ENCODE measurements at regions not wholly inside any gene's neighbourhood (a gene's known extent, or its start where the extent isn't known, plus 50 kb on each side); places are given as distances from the start of the nearest gene placed in this dataset.

DNA sequence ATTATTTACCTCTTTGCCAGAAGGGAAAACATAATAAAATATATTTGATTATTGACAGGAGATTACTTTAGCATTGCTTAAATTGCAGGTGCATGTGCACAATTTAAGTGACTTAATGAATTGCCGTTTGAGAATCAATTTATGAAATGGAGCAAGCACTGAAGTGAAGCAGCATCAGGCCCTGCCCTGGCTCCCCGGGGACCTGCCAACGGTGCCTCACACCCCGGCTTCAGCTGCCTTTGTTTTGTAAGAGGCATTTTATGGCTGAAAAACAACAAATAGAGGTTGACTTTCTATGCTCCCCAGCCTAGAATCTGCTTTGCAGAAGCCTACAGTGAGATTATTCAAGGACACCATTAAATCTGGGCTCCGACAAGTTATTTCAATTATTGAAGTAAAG, 359.1 kb upstream of the IRX4 start:
- H3K9me3 Mint-ChIP-seq, result peaks cover 3 to 15% (median 5%) of the 10 kb centered on the region in 7 donors
- H3K36me3 Mint-ChIP-seq, result no peaks in the 10 kb centered on the region
- H3K27me3 Mint-ChIP-seq, result no peaks in the 10 kb centered on the region
- no peak for DNase-seq
- H3K27ac Mint-ChIP-seq, result no peak overlapping the region
- H3K4me1 Mint-ChIP-seq, result no peaks in the 10 kb centered on the region
- no peak for ATAC-seq (ENCODE audit: low read depth in 2 of 2)
- H3K4me3 Mint-ChIP-seq, result no peak overlapping the region

DNA sequence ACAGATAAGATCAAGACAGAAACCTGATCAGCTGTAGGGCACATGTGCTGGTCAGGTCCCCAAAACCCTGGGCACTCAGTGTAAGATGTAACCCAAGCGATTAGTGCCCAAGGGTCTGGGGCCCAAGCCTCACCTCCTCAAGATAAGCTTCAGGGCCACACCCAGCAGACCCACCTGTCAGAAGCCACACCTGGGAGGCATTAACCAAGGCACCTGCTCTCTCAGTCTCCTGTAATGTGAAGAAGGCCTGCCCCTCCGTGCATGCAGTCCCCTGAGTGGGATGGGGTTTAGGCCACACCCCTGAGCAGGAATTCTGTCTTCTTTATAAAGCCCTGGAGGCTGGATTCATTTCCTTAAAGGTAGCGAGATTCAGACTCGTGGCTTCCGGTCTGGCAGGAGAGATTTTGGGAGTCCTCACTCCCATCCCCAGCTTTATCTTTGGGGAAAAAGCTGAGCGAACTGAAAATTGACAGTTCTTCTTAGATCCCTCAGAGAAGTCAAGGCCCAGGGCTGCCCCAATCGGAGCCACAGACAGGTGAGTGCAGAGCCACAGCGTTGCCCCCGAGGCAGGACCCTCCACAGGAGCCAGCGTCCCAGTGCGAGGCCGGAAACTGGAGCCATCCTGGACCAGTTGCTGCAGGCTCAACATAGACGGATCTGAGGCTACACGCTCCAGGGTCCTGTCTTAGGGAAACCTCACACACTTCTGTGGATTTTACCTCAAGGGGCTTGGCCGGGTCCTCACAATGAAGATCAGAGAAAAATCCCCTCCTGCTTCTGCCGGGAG, 357.6 kb upstream of the IRX4 start:
- DNase-seq (no peak), ATAC-seq (ENCODE audit: low read depth in 2 of 2) (no peak)
- H3K27ac Mint-ChIP-seq, result no peak overlapping the region
- H3K9me3 Mint-ChIP-seq, result peaks cover 3 to 25% (median 9%) of the 10 kb centered on the region in 7 donors
- H3K4me1 Mint-ChIP-seq, result no peaks in the 10 kb centered on the region
- H3K36me3 Mint-ChIP-seq, result no peaks in the 10 kb centered on the region
- H3K4me3 Mint-ChIP-seq, result no peak overlapping the region
- H3K27me3 Mint-ChIP-seq, result no peaks in the 10 kb centered on the region

DNA sequence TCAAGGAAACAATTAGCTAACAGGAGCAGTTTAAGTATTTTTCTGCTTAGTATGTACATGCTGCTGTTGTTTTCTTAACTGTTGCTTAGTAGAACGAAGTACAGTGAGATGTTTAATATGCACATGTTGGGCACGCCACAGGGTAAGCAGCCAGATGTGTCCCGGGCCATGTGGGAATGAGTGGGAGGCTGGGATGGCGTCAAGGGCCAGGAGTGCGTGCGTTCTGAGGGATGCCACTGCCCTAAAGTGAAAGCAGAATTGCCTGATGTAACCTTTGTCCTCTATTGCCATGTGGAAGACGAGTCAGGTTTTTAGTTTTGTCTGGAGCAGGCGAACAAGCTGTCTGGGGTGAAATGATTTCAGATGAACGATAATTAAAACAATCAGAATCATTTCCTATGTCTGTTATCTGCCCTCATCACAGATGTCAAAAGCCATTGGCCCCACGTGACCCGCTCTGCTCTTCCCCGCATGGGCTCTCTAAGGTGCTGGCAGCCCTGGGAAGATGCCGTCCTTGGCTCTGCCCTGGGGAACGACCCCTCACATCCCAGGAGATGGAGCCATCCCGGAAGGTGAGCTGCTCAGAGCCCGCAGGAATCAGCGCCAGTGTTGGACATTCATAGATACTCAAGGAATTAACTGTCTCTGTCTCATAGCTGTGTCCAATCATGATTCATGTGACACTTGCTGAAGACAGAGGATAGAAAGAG, 356.6 kb upstream of the IRX4 start:
- ATAC-seq (ENCODE audit: low read depth in 2 of 2) (no peak), DNase-seq (no peak)
- H3K9me3 Mint-ChIP-seq, result peaks cover 3 to 34% (median 16%) of the 10 kb centered on the region in 7 donors
- H3K4me1 Mint-ChIP-seq, result no peaks in the 10 kb centered on the region
- H3K27ac Mint-ChIP-seq, result peak overlapping the region in 1 of 6 donors; percentile 6
- H3K4me3 Mint-ChIP-seq, result no peak overlapping the region
- no peaks in the 10 kb centered on the region for H3K27me3 Mint-ChIP-seq
- H3K36me3 Mint-ChIP-seq, result peaks cover 0 to 6% of the 10 kb centered on the region in 2 donors

DNA sequence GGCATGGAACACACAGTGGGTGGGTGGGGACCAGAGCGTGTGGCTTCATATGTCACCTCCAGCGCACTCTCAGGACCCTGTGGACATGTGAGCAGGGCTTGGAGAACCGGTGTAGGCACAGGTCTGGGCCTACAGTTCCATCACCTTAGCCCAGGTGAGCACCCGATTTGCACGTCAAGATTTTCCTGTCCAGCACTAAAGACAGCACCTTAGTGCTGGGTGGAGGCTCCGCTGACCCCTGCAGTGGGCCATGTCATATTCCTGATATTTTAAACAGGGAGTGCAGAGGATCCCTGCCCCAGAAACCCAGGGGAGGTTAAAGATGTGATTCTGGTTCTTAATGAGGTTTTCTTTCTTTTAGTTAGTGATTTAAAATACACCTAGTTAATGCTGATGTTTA, 356.0 kb upstream of the IRX4 start:
- H3K27ac Mint-ChIP-seq, result no peak overlapping the region
- no peaks in the 10 kb centered on the region for H3K4me1 Mint-ChIP-seq
- H3K9me3 Mint-ChIP-seq, result peaks cover 3 to 41% (median 19%) of the 10 kb centered on the region in 7 donors
- no peak for ATAC-seq (ENCODE audit: low read depth in 2 of 2)
- no peak overlapping the region for H3K4me3 Mint-ChIP-seq
- H3K27me3 Mint-ChIP-seq, result no peaks in the 10 kb centered on the region
- DNase-seq, result no peak
- peaks cover 0 to 6% of the 10 kb centered on the region in 2 donors for H3K36me3 Mint-ChIP-seq

DNA sequence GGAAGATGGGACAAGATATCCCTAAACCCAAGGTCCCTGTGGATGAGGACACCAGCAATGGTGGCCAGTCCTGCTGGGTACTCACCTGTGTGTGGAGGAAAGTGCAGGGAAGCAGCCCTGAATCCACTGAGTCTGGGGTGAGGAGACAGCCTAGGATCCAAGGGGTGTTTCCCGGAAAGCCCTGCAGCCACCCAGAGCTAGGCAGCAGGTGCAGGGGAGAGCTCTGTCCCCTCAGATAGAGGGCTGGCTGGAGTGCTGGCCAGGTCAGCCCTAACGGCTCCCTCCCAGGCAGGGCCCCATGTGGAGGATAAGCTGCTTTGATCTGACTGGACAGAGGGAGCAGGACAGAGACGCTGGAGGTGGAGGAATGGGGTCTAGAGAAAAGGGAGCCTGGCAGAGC, 344.7 kb upstream of the IRX4 start:
- Mint-ChIP-seq H3K4me3 (no peak overlapping the region), H3K27ac (peak overlapping the region in 1 of 6 donors; percentile 78), H3K4me1 (no peaks in the 10 kb centered on the region), H3K9me3 (peaks cover 0 to 4% (median 0%) of the 10 kb centered on the region in 7 donors), H3K36me3 (no peaks in the 10 kb centered on the region), H3K27me3 (no peaks in the 10 kb centered on the region)
- no peak for ATAC-seq (ENCODE audit: low read depth in 2 of 2)
- no peak for DNase-seq

DNA sequence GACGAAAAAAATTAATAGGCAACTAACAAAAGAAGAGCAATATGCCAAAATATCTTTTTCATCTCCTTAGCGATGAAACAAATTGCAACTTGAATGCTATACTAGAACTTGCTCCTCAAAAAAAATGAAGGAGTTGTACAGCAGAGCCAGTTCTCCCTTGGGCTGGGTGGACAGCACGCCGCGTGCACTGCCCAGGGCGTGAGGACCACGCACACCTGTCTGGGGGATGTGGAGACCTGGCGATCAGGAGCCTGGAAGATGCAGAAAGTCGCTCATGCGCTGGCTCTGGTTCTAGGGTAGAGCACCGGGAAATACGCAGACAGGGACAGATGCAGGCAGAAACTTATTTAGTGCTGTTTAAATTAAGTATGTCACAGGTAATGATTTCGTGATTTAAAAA, 342.0 kb upstream of the IRX4 start:
- no peak for DNase-seq
- Mint-ChIP-seq H3K4me1 (no peaks in the 10 kb centered on the region), H3K27me3 (no peaks in the 10 kb centered on the region), H3K27ac (no peak overlapping the region), H3K9me3 (peaks cover 0 to 4% (median 1%) of the 10 kb centered on the region in 7 donors), H3K4me3 (no peak overlapping the region), H3K36me3 (no peaks in the 10 kb centered on the region)
- no peak for ATAC-seq (ENCODE audit: low read depth in 2 of 2)

DNA sequence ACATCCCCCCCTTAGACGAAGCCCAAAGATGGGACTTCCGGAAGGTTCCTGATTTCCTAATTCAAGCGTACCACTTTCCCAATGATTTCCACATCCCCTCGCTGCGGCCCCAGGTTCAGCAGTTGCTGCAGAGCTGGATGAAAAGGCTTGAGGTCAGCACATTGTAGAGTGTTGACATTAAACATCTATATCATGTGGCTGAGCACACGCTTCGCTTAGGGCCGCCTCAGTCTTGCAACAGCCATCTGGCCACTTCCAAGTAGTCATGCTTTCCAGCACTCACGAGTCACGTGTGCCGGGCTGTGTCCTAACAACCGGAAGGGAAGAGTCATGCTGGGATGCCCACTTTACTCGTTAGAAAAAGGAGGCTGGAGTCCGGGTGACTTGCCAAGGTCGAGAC, 340.6 kb upstream of the IRX4 start:
- Mint-ChIP-seq H3K27me3 (no peaks in the 10 kb centered on the region), H3K9me3 (peaks cover 0 to 11% (median 2%) of the 10 kb centered on the region in 7 donors), H3K36me3 (no peaks in the 10 kb centered on the region), H3K27ac (no peak overlapping the region), H3K4me1 (no peaks in the 10 kb centered on the region), H3K4me3 (no peak overlapping the region)
- DNase-seq (no peak), ATAC-seq (ENCODE audit: low read depth in 2 of 2) (no peak)

DNA sequence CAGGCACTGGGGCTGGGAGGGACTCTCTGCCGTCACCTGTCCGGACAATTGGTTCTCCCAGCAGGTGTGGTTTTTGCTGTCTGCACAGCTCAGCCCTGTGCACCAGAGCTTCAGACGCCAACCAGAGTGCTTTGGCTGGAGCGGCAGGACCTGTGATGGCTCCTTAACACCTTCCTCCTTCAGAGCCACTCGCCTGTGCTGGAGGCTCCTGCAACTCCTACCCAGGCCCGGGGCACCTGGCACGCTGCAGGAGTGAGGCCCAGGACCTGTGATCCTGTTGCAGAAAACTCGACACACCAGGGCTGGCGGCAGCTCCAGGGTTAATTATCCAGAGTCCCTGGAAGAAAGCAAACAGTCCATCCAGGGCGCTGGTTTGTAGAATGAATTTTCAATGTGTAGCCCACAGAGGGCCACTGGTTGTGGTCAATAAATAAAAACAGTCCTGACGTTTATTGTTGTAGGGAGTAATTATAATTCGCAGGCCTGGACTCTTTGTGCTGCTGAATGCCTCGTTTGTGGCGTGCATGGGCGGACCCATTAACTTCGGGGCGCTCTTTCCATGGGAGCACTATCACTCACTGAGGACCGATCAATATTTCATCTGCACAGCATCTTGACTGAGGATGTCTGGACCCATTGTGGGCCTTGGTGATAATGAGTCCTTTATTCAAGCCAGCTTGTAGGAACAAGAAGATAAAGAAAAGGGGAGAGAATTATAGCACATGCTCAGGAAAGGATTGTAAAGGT, 339.7 kb upstream of the IRX4 start:
- no peaks in the 10 kb centered on the region for H3K36me3 Mint-ChIP-seq
- H3K4me1 Mint-ChIP-seq, result no peaks in the 10 kb centered on the region
- no peaks in the 10 kb centered on the region for H3K27me3 Mint-ChIP-seq
- no peak for ATAC-seq (ENCODE audit: low read depth in 2 of 2)
- H3K9me3 Mint-ChIP-seq, result peaks cover 0 to 11% (median 2%) of the 10 kb centered on the region in 7 donors
- H3K27ac Mint-ChIP-seq, result no peak overlapping the region
- DNase-seq, result no peak
- H3K4me3 Mint-ChIP-seq, result no peak overlapping the region

DNA sequence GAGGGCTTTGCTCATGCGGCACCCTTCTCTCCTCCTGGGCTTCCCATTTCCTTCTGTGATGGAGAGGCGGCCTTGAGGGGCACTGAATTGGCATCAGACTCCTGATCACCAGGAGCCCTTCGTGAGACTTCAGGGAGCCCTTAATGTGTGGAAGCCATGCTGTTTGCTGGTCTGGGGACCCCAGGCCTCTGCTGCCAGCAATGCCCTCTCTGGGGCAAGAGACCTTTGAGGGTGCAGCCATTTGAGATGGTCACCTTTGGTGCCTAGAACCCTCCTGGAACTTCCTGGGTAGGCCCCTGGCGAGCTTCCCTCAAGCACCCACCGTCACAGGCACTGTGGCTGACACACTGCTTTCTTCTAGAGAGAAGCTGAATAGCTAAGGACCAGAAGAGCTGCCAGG, 338.7 kb upstream of the IRX4 start:
- Mint-ChIP-seq H3K36me3 (no peaks in the 10 kb centered on the region), H3K27ac (no peak overlapping the region), H3K4me1 (no peaks in the 10 kb centered on the region), H3K27me3 (no peaks in the 10 kb centered on the region), H3K9me3 (peaks cover 0 to 11% (median 2%) of the 10 kb centered on the region in 7 donors), H3K4me3 (no peak overlapping the region)
- DNase-seq (no peak), ATAC-seq (ENCODE audit: low read depth in 2 of 2) (no peak)

DNA sequence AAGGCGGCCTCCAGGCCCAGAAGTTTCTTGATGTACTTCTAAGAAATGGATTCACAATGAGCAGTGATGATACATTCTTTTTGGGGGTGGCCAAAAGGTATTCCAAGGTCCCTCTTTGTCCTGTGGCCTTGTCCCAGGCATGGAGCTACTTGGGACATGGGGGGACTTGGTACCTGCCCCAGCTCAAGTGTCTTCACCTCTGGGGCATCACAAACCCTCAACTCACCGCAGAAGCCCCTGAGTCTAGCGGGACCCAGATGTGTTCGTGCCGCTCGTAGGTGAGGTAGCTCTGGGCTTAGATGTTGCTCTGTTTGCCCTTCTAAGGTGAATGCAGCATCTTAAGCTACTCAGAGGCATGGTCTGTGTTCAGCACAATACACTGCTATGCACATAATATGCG, 338.0 kb upstream of the IRX4 start:
- ATAC-seq (ENCODE audit: low read depth in 2 of 2) (no peak), DNase-seq (no peak)
- Mint-ChIP-seq H3K9me3 (peaks cover 0 to 11% (median 2%) of the 10 kb centered on the region in 7 donors), H3K27ac (no peak overlapping the region), H3K4me3 (no peak overlapping the region), H3K36me3 (no peaks in the 10 kb centered on the region), H3K4me1 (no peaks in the 10 kb centered on the region), H3K27me3 (no peaks in the 10 kb centered on the region)

DNA sequence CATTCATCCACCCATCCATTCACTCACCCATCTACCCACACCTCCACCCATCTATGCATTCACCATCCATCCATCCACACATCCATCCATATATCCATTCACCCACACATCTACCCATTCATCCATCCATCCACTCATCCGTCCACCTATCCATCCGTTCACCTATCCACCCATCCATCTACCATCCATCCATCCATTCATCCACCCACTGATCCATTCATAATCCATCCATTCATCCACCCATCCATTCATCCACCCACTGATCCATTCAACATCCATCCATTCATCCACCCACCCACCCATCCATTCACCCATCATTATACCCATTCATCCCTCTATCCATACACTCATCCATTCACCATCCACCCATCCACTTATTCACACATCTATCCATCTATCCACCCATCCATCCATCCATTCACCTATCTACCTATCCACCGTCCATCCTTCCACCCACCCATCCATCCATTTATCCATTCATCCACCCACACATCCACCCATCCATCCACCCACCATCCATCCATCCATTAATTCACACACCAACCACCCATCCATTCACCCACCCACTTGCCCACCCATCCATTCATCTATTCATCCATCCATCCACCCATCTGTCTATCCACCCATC, 336.5 kb upstream of the IRX4 start:
- H3K9me3 Mint-ChIP-seq, result peaks cover 0 to 11% (median 2%) of the 10 kb centered on the region in 7 donors
- no peak for DNase-seq
- no peaks in the 10 kb centered on the region for H3K4me1 Mint-ChIP-seq
- H3K36me3 Mint-ChIP-seq, result no peaks in the 10 kb centered on the region
- no peak overlapping the region for H3K27ac Mint-ChIP-seq
- H3K4me3 Mint-ChIP-seq, result no peak overlapping the region
- no peaks in the 10 kb centered on the region for H3K27me3 Mint-ChIP-seq
- ATAC-seq (ENCODE audit: low read depth in 2 of 2), result no peak

DNA sequence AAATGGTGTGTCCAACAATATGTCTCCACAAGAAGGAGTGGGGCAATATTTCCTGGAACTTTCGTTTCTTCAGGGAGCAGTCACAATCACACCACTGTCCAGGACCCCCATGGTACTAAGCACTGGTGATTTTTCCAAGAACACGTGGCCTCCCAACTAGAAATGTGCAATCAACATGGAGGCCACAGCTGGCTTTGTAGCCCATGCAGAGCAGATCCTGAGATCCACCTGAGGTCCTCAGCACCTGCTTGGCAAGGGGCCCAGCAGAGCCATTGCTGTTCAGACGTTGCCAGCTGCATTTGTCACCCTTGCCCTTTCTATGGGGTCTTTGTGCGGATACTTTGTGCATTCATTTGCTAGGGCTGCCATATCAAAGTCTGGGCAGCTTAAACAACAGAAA, 334.5 kb upstream of the IRX4 start:
- ATAC-seq (ENCODE audit: low read depth in 2 of 2) (no peak), DNase-seq (no peak)
- no peak overlapping the region for H3K27ac Mint-ChIP-seq
- peaks cover 0 to 11% (median 0%) of the 10 kb centered on the region in 7 donors for H3K9me3 Mint-ChIP-seq
- no peaks in the 10 kb centered on the region for H3K27me3 Mint-ChIP-seq
- H3K4me1 Mint-ChIP-seq, result no peaks in the 10 kb centered on the region
- no peak overlapping the region for H3K4me3 Mint-ChIP-seq
- no peaks in the 10 kb centered on the region for H3K36me3 Mint-ChIP-seq

DNA sequence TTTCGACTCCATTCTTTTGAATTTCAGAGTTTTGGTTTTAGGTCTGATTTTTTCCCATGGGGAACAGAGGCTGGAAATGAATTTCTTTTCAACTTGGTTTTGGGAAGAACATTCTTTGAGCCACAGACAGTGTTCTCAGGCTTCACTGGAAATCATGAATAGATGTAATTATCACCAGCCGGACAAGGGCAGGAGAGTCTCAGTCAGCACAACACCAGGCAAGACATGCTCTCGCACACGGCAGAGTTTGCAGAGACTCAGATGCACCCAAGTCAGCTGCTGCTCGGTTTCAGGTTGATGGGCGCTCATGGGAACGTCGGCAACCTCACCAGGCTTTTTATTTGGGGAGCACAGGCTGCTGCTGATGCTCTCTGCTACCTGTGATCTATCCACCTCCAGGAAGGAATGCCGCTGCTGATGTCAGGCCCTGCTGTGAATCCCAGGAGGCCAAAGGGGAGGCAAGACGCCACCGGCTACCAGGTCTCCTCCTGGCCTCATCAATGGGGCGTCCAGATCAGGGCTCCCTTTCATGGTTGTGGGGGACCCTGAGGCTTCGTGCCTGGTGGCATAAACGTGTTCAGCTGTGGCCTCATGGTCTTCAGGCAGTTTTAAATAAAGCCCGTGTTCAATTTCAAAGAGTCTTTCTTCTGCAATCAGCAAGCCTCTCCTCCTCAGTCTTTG, 332.3 kb upstream of the IRX4 start:
- no peaks in the 10 kb centered on the region for H3K36me3 Mint-ChIP-seq
- peaks cover 0 to 11% (median 0%) of the 10 kb centered on the region in 7 donors for H3K9me3 Mint-ChIP-seq
- H3K27me3 Mint-ChIP-seq, result no peaks in the 10 kb centered on the region
- ATAC-seq (ENCODE audit: low read depth in 2 of 2), result no peak
- H3K27ac Mint-ChIP-seq, result no peak overlapping the region
- peak overlapping the region in 1 of 8 donors; percentile 29 for H3K4me3 Mint-ChIP-seq
- H3K4me1 Mint-ChIP-seq, result no peaks in the 10 kb centered on the region
- no peak for DNase-seq
